Trophoblast cell (in vitro differentiated cells and primary cell): ENCODE measurements at regions not wholly inside any gene's neighbourhood (a gene's known extent, or its start where the extent isn't known, plus 50 kb on each side); places are given as distances from the start of the nearest gene placed in this dataset.

ENCODE experiments used
- DNase-seq, 2 donors: peaks; one replicate each; pipeline ENCODE4 v3.0.0-alpha.2; 2016
- H2AFZ ChIP-seq: 2 replicates; pipeline ENCODE4 v1.6.1; 2013; ENCODE audit warnings: low read length, moderate library complexity, mild to moderate bottlenecking; ENCODE audit not compliant: insufficient read depth, poor library complexity
- H2AK5ac ChIP-seq: 2 replicates; pipeline ENCODE4 v1.6.1; 2013; ENCODE audit warnings: mild to moderate bottlenecking, low read length
- H2BK120ac ChIP-seq: 2 replicates; pipeline ENCODE4 v1.6.1; 2013; ENCODE audit warnings: low read length, mild to moderate bottlenecking, moderate library complexity; ENCODE audit not compliant: insufficient read depth, poor library complexity
- H2BK12ac ChIP-seq: 2 replicates; pipeline ENCODE4 v1.6.1; 2013; ENCODE audit warnings: mild to moderate bottlenecking, low read length, moderate library complexity
- H2BK5ac ChIP-seq: 2 replicates; pipeline ENCODE4 v1.6.1; 2013; ENCODE audit warnings: low read length, low read depth, moderate library complexity, mild to moderate bottlenecking; ENCODE audit not compliant: poor library complexity
- H3K14ac ChIP-seq: 2 replicates; pipeline ENCODE4 v1.6.1; 2013; ENCODE audit warnings: mild to moderate bottlenecking, low read length
- H3K18ac ChIP-seq: 2 replicates; pipeline ENCODE4 v1.6.1; 2013; ENCODE audit warnings: mild to moderate bottlenecking, low read length
- H3K23ac ChIP-seq: 2 replicates; pipeline ENCODE4 v1.6.1; 2013; ENCODE audit warnings: low read length
- H3K27ac ChIP-seq: 2 replicates; pipeline ENCODE4 v1.5.1; 2013; ENCODE audit warnings: low read depth, mild to moderate bottlenecking, inconsistent platforms, low read length, moderate library complexity
- H3K27me3 ChIP-seq: 2 replicates; pipeline ENCODE4 v1.6.1; 2013; ENCODE audit warnings: inconsistent platforms, mild to moderate bottlenecking, low read length, moderate library complexity; ENCODE audit not compliant: insufficient read depth
- H3K36me3 ChIP-seq, 2 experiments: 1 replicate in 1 of 2; 2 replicates in 1 of 2; pipeline ENCODE4 v1.6.1; 2013; ENCODE audit warnings: low read length in 2 of 2, mild to moderate bottlenecking in 2 of 2, moderate library complexity in 1 of 2; ENCODE audit not compliant: insufficient read depth in 2 of 2, control insufficient read depth in 1 of 2
- H3K4ac ChIP-seq: 2 replicates; pipeline ENCODE4 v1.6.1; 2013; ENCODE audit warnings: low read depth, mild to moderate bottlenecking, low read length, moderate library complexity
- H3K4me1 ChIP-seq, 2 experiments: 1 replicate in 1 of 2; 2 replicates in 1 of 2; pipeline ENCODE4 v1.6.1; 2013; ENCODE audit warnings: low read length in 2 of 2, mild to moderate bottlenecking in 2 of 2, moderate library complexity in 1 of 2; ENCODE audit not compliant: insufficient read depth in 2 of 2, control insufficient read depth in 1 of 2
- H3K4me2 ChIP-seq: 2 replicates; pipeline ENCODE4 v1.6.1; 2013; ENCODE audit warnings: inconsistent platforms, mild to moderate bottlenecking, low read length, moderate library complexity
- H3K4me3 ChIP-seq: 2 replicates; pipeline ENCODE4 v1.5.1; 2013; ENCODE audit warnings: mild to moderate bottlenecking, low read depth, low read length, inconsistent platforms
- H3K79me1 ChIP-seq: one replicate; pipeline ENCODE4 v1.6.1; 2013; ENCODE audit warnings: low read length
- H3K79me2 ChIP-seq: 2 replicates; pipeline ENCODE4 v1.6.1; 2013; ENCODE audit warnings: low read length, mild to moderate bottlenecking; ENCODE audit not compliant: control insufficient read depth, insufficient read depth, poor library complexity
- H3K9ac ChIP-seq: 2 replicates; pipeline ENCODE4 v1.6.1; 2013; ENCODE audit warnings: mild to moderate bottlenecking, low read length
- H3K9me3 ChIP-seq: 2 replicates; pipeline ENCODE4 v1.6.1; 2013; ENCODE audit warnings: low read depth, mild to moderate bottlenecking, control low read depth, inconsistent platforms, low read length; ENCODE audit not compliant: insufficient read depth
- H4K12ac ChIP-seq: 2 replicates; pipeline ENCODE4 v1.6.1; 2013; ENCODE audit warnings: low read depth, mild to moderate bottlenecking, low read length, moderate library complexity
- H4K8ac ChIP-seq: 2 replicates; pipeline ENCODE4 v1.6.1; 2013; ENCODE audit warnings: low read depth, mild to moderate bottlenecking, low read length, moderate library complexity
- H4K91ac ChIP-seq: one replicate; pipeline ENCODE4 v1.6.1; 2013; ENCODE audit warnings: low read depth, mild to moderate bottlenecking, low read length, moderate library complexity
- WGBS: extraction: QIAGEN DNeasy Blood & Tissue Kit; methylation state at CpG from one replicate; pipeline ENCODE4 v1.1.7; 2013; ENCODE audit warnings: missing lambda C conversion rate; ENCODE audit not compliant: insufficient read length, insufficient coverage; ENCODE audit errors: extremely low coverage; 5-methylcytosine and 5-hydroxymethylcytosine counted together

DNA sequence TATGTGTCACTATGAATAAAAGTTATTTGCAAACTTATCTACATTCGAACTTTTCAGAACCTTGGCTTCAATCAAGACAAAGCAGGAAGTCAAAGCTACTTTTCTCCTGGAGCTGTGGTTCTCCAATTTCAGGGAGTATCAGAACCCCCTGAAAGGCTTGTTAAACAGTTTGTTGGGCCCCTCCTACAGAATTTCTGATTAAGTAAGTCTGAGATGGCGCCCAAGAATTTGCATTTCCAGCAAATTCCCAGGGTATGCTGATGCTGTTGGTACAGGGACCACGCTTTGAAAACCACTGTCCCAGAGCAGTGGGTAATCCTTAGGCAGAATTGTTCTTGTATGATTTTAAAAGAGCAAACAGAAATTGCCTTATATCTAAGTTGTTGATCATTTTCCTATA, 189.9 kb upstream of the KCNG1 start:
- no peaks in the 10 kb centered on the region for H3K79me1 ChIP-seq
- H3K27me3 ChIP-seq: no peaks in the 10 kb centered on the region
- no peak for DNase-seq
- H4K12ac ChIP-seq: no peak overlapping the region
- no peak overlapping the region for H2BK12ac ChIP-seq
- no peak overlapping the region for H3K4me3 ChIP-seq
- no peak overlapping the region for H2BK5ac ChIP-seq
- no peak overlapping the region for H3K4ac ChIP-seq
- no CpG with 5 or more reads among the region's 3 CpGs for WGBS
- no peak overlapping the region for H3K23ac ChIP-seq
- peaks cover 7% of the 10 kb centered on the region for H3K9me3 ChIP-seq
- no peak overlapping the region for H3K27ac ChIP-seq
- H2BK120ac ChIP-seq: no peak overlapping the region
- no peaks in the 10 kb centered on the region for H3K4me1 ChIP-seq
- no peak overlapping the region for H3K9ac ChIP-seq
- H3K18ac ChIP-seq: no peak overlapping the region
- H2AFZ ChIP-seq: no peak overlapping the region
- H3K4me2 ChIP-seq: no peak overlapping the region
- no peak overlapping the region for H4K8ac ChIP-seq
- H4K91ac ChIP-seq: no peak overlapping the region
- no peak overlapping the region for H3K14ac ChIP-seq
- H3K79me2 ChIP-seq: no peaks in the 10 kb centered on the region
- H2AK5ac ChIP-seq: no peak overlapping the region
- no peaks in the 10 kb centered on the region for H3K36me3 ChIP-seq

DNA sequence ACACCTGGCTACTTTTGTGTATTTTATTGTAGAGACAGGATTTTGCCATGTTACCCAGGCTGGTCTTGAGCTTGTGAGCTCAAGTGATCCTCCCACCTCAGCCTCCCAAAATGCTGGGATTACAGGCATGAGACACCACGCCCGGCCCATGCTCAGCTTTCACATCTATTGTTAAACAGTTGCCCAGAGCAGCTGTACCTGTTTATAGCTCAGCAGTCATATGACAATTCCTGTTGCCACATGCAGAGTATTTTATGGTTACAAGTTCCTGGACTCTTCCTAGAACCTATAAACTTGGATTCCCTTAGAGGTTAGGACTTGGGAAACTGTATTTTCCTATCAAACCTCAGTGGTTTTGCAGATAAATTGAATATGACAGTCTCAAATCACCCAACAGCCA, 188.3 kb upstream of the KCNG1 start:
- H3K4ac ChIP-seq: no peak overlapping the region
- H3K14ac ChIP-seq: no peak overlapping the region
- H2BK120ac ChIP-seq: no peak overlapping the region
- no peaks in the 10 kb centered on the region for H3K36me3 ChIP-seq
- no peak overlapping the region for H4K8ac ChIP-seq
- no peak overlapping the region for H4K12ac ChIP-seq
- H3K4me2 ChIP-seq: no peak overlapping the region
- no peak overlapping the region for H2BK5ac ChIP-seq
- no peaks in the 10 kb centered on the region for H3K79me2 ChIP-seq
- H2AFZ ChIP-seq: no peak overlapping the region
- WGBS: no CpG with 5 or more reads among the region's 2 CpGs
- no peak overlapping the region for H3K9ac ChIP-seq
- no peaks in the 10 kb centered on the region for H3K27me3 ChIP-seq
- H2AK5ac ChIP-seq: no peak overlapping the region
- no peak overlapping the region for H2BK12ac ChIP-seq
- no peak overlapping the region for H3K27ac ChIP-seq
- no peaks in the 10 kb centered on the region for H3K79me1 ChIP-seq
- peaks cover 1% of the 10 kb centered on the region for H3K9me3 ChIP-seq
- no peak for DNase-seq
- H3K23ac ChIP-seq: no peak overlapping the region
- no peak overlapping the region for H4K91ac ChIP-seq
- no peak overlapping the region for H3K4me3 ChIP-seq
- H3K4me1 ChIP-seq: no peaks in the 10 kb centered on the region
- no peak overlapping the region for H3K18ac ChIP-seq

DNA sequence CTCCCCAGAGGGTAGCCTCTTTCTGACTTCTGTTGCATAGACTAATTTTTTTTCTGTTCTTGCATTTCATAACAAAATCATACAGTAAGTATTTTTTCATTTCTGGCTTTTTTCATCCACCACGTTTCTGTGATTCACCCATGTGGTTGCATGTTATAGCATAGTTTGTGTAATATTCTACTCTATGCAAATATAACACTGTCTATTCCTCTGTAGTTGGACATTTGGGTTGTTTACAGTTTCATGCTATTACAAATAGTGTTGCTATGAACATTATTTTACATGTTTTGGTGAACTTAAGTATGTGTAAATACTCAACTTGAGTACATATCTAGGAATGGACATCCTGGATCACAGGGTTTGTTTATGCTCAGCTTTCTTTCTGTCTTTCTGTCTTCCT, 187.2 kb upstream of the KCNG1 start:
- H3K4me2 ChIP-seq: no peak overlapping the region
- H4K12ac ChIP-seq: no peak overlapping the region
- no peak overlapping the region for H4K91ac ChIP-seq
- no peaks in the 10 kb centered on the region for H3K9me3 ChIP-seq
- H3K79me1 ChIP-seq: no peaks in the 10 kb centered on the region
- H3K18ac ChIP-seq: no peak overlapping the region
- H3K14ac ChIP-seq: no peak overlapping the region
- H3K4ac ChIP-seq: no peak overlapping the region
- H2BK12ac ChIP-seq: no peak overlapping the region
- no peak overlapping the region for H2AFZ ChIP-seq
- no peak overlapping the region for H3K4me3 ChIP-seq
- no peak overlapping the region for H3K9ac ChIP-seq
- DNase-seq: no peak
- no peak overlapping the region for H4K8ac ChIP-seq
- H3K79me2 ChIP-seq: no peaks in the 10 kb centered on the region
- H2BK120ac ChIP-seq: no peak overlapping the region
- no peaks in the 10 kb centered on the region for H3K27me3 ChIP-seq
- H3K23ac ChIP-seq: no peak overlapping the region
- no peak overlapping the region for H2AK5ac ChIP-seq
- no peaks in the 10 kb centered on the region for H3K36me3 ChIP-seq
- WGBS: no CpG with 5 or more reads among the region's 1 CpG
- H3K4me1 ChIP-seq: no peaks in the 10 kb centered on the region
- H2BK5ac ChIP-seq: no peak overlapping the region
- no peak overlapping the region for H3K27ac ChIP-seq

DNA sequence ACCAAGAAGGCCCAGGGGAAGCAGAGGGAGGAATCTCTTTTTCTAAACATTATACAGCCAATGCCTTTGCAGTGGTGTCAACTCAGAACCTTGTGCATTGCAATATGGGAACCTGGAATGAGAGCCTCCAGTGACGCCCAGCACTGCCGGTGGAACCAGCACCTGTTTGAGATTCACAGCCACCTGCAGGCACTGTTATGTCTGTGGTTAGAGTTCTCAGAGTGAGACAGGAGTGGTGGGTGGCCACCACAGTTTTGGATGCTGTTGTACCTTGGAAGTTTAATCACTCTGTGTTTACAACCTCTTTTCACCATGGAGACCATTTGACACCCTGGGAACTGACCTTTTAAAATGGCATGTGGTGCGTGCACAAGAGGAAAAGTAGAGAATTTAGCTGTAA, 185.3 kb upstream of the KCNG1 start:
- no peaks in the 10 kb centered on the region for H3K27me3 ChIP-seq
- no peak overlapping the region for H3K4ac ChIP-seq
- H3K79me1 ChIP-seq: no peaks in the 10 kb centered on the region
- H3K18ac ChIP-seq: no peak overlapping the region
- no peak overlapping the region for H4K8ac ChIP-seq
- H2BK5ac ChIP-seq: no peak overlapping the region
- no peak for DNase-seq
- no peaks in the 10 kb centered on the region for H3K79me2 ChIP-seq
- no peak overlapping the region for H3K9ac ChIP-seq
- no peak overlapping the region for H2AK5ac ChIP-seq
- no peak overlapping the region for H3K23ac ChIP-seq
- H3K36me3 ChIP-seq: no peaks in the 10 kb centered on the region
- no peak overlapping the region for H3K14ac ChIP-seq
- H3K9me3 ChIP-seq: no peaks in the 10 kb centered on the region
- no peak overlapping the region for H3K4me3 ChIP-seq
- H4K12ac ChIP-seq: no peak overlapping the region
- H2BK120ac ChIP-seq: no peak overlapping the region
- no peak overlapping the region for H2AFZ ChIP-seq
- WGBS: no CpG with 5 or more reads among the region's 3 CpGs
- no peaks in the 10 kb centered on the region for H3K4me1 ChIP-seq
- H4K91ac ChIP-seq: no peak overlapping the region
- H2BK12ac ChIP-seq: no peak overlapping the region
- no peak overlapping the region for H3K4me2 ChIP-seq
- H3K27ac ChIP-seq: no peak overlapping the region
